GM23338 (cell line): ENCODE measurements at regions not wholly inside any gene's neighbourhood (a gene's known extent, or its start where the extent isn't known, plus 50 kb on each side); places are given as distances from the start of the nearest gene placed in this dataset.

ENCODE experiments used
- ATAC-seq: fragments of 200-7000 bp; cut with Tn5 transposase; 3 replicates; pipeline ENCODE4 v1.9.1; 2020
- DNase-seq: peaks from one replicate; pipeline ENCODE4 v3.0.0-alpha.2; 2015; ENCODE audit warnings: low spot score
- H2AFZ ChIP-seq: fragments of 200-600 bp; sonication (generic); 2 replicates; pipeline ENCODE4 v1.8.0; 2016; ENCODE audit warnings: antibody characterized with exemption, mild to moderate bottlenecking, moderate library complexity
- H3F3A ChIP-seq: fragments of 200-600 bp; sonication (generic); replicated peaks from 2 replicates; pipeline ENCODE4 v1.8.0; 2017; ENCODE audit warnings: antibody characterized with exemption, mixed run types, low read depth
- H3K27ac ChIP-seq: fragments of 200-600 bp; sonication (generic); 2 replicates; pipeline ENCODE4 v1.6.1; 2016; ENCODE audit warnings: low read depth
- H3K27me3 ChIP-seq: fragments of 200-600 bp; sonication (generic); 2 replicates; pipeline ENCODE4 v1.8.0; 2016; ENCODE audit warnings: mild to moderate bottlenecking, mixed run types, moderate library complexity; ENCODE audit not compliant: insufficient read depth
- H3K36me3 ChIP-seq: fragments of 200-600 bp; sonication (generic); 2 replicates; pipeline ENCODE4 v1.8.0; 2016; ENCODE audit warnings: mild to moderate bottlenecking; ENCODE audit not compliant: insufficient read depth
- H3K4me1 ChIP-seq: fragments of 200-600 bp; sonication (generic); 2 replicates; pipeline ENCODE4 v1.8.0; 2016; ENCODE audit warnings: mild to moderate bottlenecking, moderate library complexity; ENCODE audit not compliant: insufficient read depth
- H3K4me2 ChIP-seq: fragments of 200-600 bp; sonication (generic); 2 replicates; pipeline ENCODE4 v1.7.1; 2017; ENCODE audit warnings: mixed run types
- H3K4me3 ChIP-seq: fragments of 200-600 bp; sonication (generic); 2 replicates; pipeline ENCODE4 v1.6.1; 2016; ENCODE audit warnings: mixed run types
- H3K79me2 ChIP-seq: fragments of 200-600 bp; sonication (generic); replicated peaks from 2 replicates; pipeline ENCODE4 v1.8.0; 2017; ENCODE audit warnings: mild to moderate bottlenecking; ENCODE audit not compliant: insufficient read depth
- H3K9me2 ChIP-seq: fragments of 200-600 bp; sonication (generic); 2 replicates; pipeline ENCODE4 v1.8.0; 2017; ENCODE audit not compliant: insufficient read depth
- H4K20me1 ChIP-seq: fragments of 200-600 bp; sonication (generic); replicated peaks from 2 replicates; pipeline ENCODE4 v1.8.0; 2017; ENCODE audit warnings: mild to moderate bottlenecking; ENCODE audit not compliant: insufficient read depth
- H3K27ac Mint-ChIP-seq: 2 replicates; pipeline ENCODE4 v1.8.0; 2020; ENCODE audit warnings: inconsistent platforms, mild to moderate bottlenecking, moderate library complexity, mixed read lengths
- H3K27me3 Mint-ChIP-seq: 3 replicates; pipeline ENCODE4 v1.8.0; 2022; ENCODE audit warnings: low read depth, mild to moderate bottlenecking, moderate library complexity, mixed read lengths, inconsistent platforms; ENCODE audit not compliant: insufficient read depth, poor library complexity
- H3K36me3 Mint-ChIP-seq: 3 replicates; pipeline ENCODE4 v1.8.0; 2021; ENCODE audit warnings: low read depth, mild to moderate bottlenecking, inconsistent platforms, moderate library complexity, mixed read lengths
- H3K4me1 Mint-ChIP-seq: 3 replicates; pipeline ENCODE4 v1.8.0; 2020; ENCODE audit warnings: mild to moderate bottlenecking, inconsistent platforms, mixed read lengths
- H3K4me3 Mint-ChIP-seq: 3 replicates; pipeline ENCODE4 v1.8.0; 2021; ENCODE audit warnings: moderate library complexity, mild to moderate bottlenecking, inconsistent platforms, mixed read lengths
- H3K9me3 Mint-ChIP-seq: 3 replicates; pipeline ENCODE4 v1.8.0; 2020; ENCODE audit warnings: moderate library complexity, mild to moderate bottlenecking, inconsistent platforms, mixed read lengths
- EZH2 ChIP-seq: fragments of 200-600 bp; sonication (generic); IDR thresholded peaks from one replicate; pipeline ENCODE4 v1.8.0; 2017; ENCODE audit warnings: antibody characterized with exemption, mild to moderate bottlenecking, low read depth; ENCODE audit not compliant: unreplicated experiment
- JUNB ChIP-seq: IDR thresholded peaks from one replicate; pipeline ENCODE4 v1.6.1; 2016; ENCODE audit warnings: antibody characterized with exemption; ENCODE audit not compliant: unreplicated experiment
- POLR2AphosphoS5 ChIP-seq: IDR thresholded peaks from 2 replicates; pipeline ENCODE4 v1.6.1; 2016; ENCODE audit warnings: antibody characterized with exemption, low read depth
- TF ChIP-seq, protein P1 (sequence below): fragments of 250-450 bp; sonication (Bioruptor Pico); IDR thresholded peaks from 2 replicates; pipeline ENCODE4 v1.5.0; 2020; ENCODE audit warnings: mild to moderate bottlenecking, moderate library complexity
- TF ChIP-seq, protein P2 (sequence below): IDR thresholded peaks from one replicate; pipeline ENCODE4 v1.6.1; 2018; ENCODE audit warnings: antibody characterized with exemption; ENCODE audit not compliant: unreplicated experiment

- Histone ChIP-seq H3K4me3 (no peak overlapping the region), H3K9me2 (peaks cover 12% of the 10 kb centered on the region), H3K27me3 (no peaks in the 10 kb centered on the region), H3K36me3 (no peaks in the 10 kb centered on the region), H3K4me1 (no peaks in the 10 kb centered on the region), H3F3A (no peaks in the 10 kb centered on the region), H3K4me2 (no peak overlapping the region), H3K27ac (no peak overlapping the region), H4K20me1 (no peaks in the 10 kb centered on the region), H3K79me2 (no peaks in the 10 kb centered on the region), H2AFZ (no peak overlapping the region)
- Mint-ChIP-seq H3K27me3 (peaks cover 14% of the 10 kb centered on the region), H3K4me3 (no peak overlapping the region), H3K27ac (no peak overlapping the region), H3K9me3 (peaks cover 3% of the 10 kb centered on the region), H3K4me1 (peaks cover 2% of the 10 kb centered on the region; the same call in 1 of the 3 replicates), H3K36me3 (no peaks in the 10 kb centered on the region)
- TF ChIP-seq JUNB (no peak), EZH2 (no peak), POLR2AphosphoS5 (no peak)
- TF ChIP-seq, protein P1, sequence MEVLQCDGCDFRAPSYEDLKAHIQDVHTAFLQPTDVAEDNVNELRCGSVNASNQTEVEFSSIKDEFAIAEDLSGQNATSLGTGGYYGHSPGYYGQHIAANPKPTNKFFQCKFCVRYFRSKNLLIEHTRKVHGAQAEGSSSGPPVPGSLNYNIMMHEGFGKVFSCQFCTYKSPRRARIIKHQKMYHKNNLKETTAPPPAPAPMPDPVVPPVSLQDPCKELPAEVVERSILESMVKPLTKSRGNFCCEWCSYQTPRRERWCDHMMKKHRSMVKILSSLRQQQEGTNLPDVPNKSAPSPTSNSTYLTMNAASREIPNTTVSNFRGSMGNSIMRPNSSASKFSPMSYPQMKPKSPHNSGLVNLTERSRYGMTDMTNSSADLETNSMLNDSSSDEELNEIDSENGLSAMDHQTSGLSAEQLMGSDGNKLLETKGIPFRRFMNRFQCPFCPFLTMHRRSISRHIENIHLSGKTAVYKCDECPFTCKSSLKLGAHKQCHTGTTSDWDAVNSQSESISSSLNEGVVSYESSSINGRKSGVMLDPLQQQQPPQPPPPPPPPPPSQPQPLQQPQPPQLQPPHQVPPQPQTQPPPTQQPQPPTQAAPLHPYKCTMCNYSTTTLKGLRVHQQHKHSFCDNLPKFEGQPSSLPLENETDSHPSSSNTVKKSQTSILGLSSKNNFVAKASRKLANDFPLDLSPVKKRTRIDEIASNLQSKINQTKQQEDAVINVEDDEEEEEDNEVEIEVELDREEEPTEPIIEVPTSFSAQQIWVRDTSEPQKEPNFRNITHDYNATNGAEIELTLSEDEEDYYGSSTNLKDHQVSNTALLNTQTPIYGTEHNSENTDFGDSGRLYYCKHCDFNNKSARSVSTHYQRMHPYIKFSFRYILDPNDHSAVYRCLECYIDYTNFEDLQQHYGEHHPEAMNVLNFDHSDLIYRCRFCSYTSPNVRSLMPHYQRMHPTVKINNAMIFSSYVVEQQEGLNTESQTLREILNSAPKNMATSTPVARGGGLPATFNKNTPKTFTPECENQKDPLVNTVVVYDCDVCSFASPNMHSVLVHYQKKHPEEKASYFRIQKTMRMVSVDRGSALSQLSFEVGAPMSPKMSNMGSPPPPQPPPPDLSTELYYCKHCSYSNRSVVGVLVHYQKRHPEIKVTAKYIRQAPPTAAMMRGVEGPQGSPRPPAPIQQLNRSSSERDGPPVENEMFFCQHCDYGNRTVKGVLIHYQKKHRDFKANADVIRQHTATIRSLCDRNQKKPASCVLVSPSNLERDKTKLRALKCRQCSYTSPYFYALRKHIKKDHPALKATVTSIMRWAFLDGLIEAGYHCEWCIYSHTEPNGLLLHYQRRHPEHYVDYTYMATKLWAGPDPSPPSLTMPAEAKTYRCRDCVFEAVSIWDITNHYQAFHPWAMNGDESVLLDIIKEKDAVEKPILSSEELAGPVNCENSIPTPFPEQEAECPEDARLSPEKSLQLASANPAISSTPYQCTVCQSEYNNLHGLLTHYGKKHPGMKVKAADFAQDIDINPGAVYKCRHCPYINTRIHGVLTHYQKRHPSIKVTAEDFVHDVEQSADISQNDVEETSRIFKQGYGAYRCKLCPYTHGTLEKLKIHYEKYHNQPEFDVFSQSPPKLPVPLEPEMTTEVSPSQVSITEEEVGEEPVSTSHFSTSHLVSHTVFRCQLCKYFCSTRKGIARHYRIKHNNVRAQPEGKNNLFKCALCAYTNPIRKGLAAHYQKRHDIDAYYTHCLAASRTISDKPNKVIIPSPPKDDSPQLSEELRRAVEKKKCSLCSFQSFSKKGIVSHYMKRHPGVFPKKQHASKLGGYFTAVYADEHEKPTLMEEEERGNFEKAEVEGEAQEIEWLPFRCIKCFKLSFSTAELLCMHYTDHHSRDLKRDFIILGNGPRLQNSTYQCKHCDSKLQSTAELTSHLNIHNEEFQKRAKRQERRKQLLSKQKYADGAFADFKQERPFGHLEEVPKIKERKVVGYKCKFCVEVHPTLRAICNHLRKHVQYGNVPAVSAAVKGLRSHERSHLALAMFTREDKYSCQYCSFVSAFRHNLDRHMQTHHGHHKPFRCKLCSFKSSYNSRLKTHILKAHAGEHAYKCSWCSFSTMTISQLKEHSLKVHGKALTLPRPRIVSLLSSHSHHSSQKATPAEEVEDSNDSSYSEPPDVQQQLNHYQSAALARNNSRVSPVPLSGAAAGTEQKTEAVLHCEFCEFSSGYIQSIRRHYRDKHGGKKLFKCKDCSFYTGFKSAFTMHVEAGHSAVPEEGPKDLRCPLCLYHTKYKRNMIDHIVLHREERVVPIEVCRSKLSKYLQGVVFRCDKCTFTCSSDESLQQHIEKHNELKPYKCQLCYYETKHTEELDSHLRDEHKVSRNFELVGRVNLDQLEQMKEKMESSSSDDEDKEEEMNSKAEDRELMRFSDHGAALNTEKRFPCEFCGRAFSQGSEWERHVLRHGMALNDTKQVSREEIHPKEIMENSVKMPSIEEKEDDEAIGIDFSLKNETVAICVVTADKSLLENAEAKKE = no peak
- TF ChIP-seq, protein P2, sequence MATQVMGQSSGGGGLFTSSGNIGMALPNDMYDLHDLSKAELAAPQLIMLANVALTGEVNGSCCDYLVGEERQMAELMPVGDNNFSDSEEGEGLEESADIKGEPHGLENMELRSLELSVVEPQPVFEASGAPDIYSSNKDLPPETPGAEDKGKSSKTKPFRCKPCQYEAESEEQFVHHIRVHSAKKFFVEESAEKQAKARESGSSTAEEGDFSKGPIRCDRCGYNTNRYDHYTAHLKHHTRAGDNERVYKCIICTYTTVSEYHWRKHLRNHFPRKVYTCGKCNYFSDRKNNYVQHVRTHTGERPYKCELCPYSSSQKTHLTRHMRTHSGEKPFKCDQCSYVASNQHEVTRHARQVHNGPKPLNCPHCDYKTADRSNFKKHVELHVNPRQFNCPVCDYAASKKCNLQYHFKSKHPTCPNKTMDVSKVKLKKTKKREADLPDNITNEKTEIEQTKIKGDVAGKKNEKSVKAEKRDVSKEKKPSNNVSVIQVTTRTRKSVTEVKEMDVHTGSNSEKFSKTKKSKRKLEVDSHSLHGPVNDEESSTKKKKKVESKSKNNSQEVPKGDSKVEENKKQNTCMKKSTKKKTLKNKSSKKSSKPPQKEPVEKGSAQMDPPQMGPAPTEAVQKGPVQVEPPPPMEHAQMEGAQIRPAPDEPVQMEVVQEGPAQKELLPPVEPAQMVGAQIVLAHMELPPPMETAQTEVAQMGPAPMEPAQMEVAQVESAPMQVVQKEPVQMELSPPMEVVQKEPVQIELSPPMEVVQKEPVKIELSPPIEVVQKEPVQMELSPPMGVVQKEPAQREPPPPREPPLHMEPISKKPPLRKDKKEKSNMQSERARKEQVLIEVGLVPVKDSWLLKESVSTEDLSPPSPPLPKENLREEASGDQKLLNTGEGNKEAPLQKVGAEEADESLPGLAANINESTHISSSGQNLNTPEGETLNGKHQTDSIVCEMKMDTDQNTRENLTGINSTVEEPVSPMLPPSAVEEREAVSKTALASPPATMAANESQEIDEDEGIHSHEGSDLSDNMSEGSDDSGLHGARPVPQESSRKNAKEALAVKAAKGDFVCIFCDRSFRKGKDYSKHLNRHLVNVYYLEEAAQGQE = no peak
- ATAC-seq (no peak), DNase-seq (no peak)
These were observed 287.9 kb downstream of the LPIN1 start for GRCh38 chr2:12034382-12034781.
